Caco-2 (cell line): ENCODE measurements at regions not wholly inside any gene's neighbourhood (a gene's known extent, or its start where the extent isn't known, plus 50 kb on each side); places are given as distances from the start of the nearest gene placed in this dataset.

ENCODE experiments used
- BruUV-seq: library from RNA; stranded (reverse); fragments of 400-500 nt; replicated peaks from 2 replicates; lab custom pipeline; 2021; lab: Mats Ljungman, UMichigan
- CTCF ChIA-PET: fragments of 300-600 bp; sonication (Branson Sonifier 250); formaldehyde crosslinking; loops from one replicate; lab custom pipeline; 2022; ENCODE audit warnings: antibody characterized with exemption; lab: Charles Lee
- POLR2A ChIA-PET: fragments of 300-600 bp; sonication (Branson Sonifier 250); formaldehyde crosslinking; loops from one replicate; lab custom pipeline; 2022; ENCODE audit warnings: antibody characterized with exemption; lab: Charles Lee
- DNase-seq, 2 experiments: peaks; one replicate each; pipeline versions ENCODE4 v3.0.0 to v3.0.0-alpha.2; 2020 to 2022
- H3K27me3 ChIP-seq: replicated peaks from 2 replicates; pipeline ENCODE4 v1.6.0; 2011; ENCODE audit warnings: low read length; ENCODE audit not compliant: control insufficient read depth, insufficient read depth
- H3K36me3 ChIP-seq: 2 replicates; pipeline ENCODE4 v1.5.1; 2011; ENCODE audit warnings: low read length; ENCODE audit not compliant: control insufficient read depth, insufficient read depth
- H3K4me1 ChIP-seq: fragments of 250-450 bp; sonication (Bioruptor Pico); 2 replicates; pipeline ENCODE4 v1.5.1; 2020; ENCODE audit warnings: mild to moderate bottlenecking
- H3K4me3 ChIP-seq: 2 replicates; pipeline ENCODE4 v1.5.1; 2011; ENCODE audit warnings: low read depth, mild to moderate bottlenecking, control low read depth, low read length
- H3K9me3 ChIP-seq: fragments of 250-450 bp; sonication (Bioruptor Pico); 2 replicates; pipeline ENCODE4 v1.5.1; 2020; ENCODE audit warnings: mild to moderate bottlenecking, moderate library complexity
- H3K27ac Mint-ChIP-seq: one replicate; pipeline ENCODE4 v1.8.0; 2022; ENCODE audit warnings: mixed read lengths; ENCODE audit not compliant: unreplicated experiment
- H3K27me3 Mint-ChIP-seq: one replicate; pipeline ENCODE4 v1.8.0; 2022; ENCODE audit warnings: mixed read lengths; ENCODE audit not compliant: insufficient read depth, unreplicated experiment
- H3K36me3 Mint-ChIP-seq: one replicate; pipeline ENCODE4 v1.8.0; 2022; ENCODE audit warnings: mild to moderate bottlenecking, mixed read lengths; ENCODE audit not compliant: insufficient read depth, unreplicated experiment
- H3K4me1 Mint-ChIP-seq: one replicate; pipeline ENCODE4 v1.8.0; 2022; ENCODE audit warnings: low read depth, mixed read lengths; ENCODE audit not compliant: unreplicated experiment
- H3K4me3 Mint-ChIP-seq: one replicate; pipeline ENCODE4 v1.8.0; 2022; ENCODE audit warnings: mild to moderate bottlenecking, moderate library complexity, mixed read lengths; ENCODE audit not compliant: unreplicated experiment
- H3K9me3 Mint-ChIP-seq: one replicate; pipeline ENCODE4 v1.8.0; 2022; ENCODE audit warnings: mixed read lengths; ENCODE audit not compliant: unreplicated experiment
- CTCF ChIP-seq, 2 experiments: fragments of 200-600 bp in 1 of 2; IDR thresholded peaks; 1 replicate in 1 of 2; 2 replicates in 1 of 2; pipeline versions ENCODE4 v1.5.1 to v1.8.0; 2011 to 2022; ENCODE audit warnings: antibody characterized with exemption in 1 of 2, control low read depth in 1 of 2, inconsistent platforms in 1 of 2, low read depth in 1 of 2, low read length in 1 of 2, mild to moderate bottlenecking in 1 of 2, moderate library complexity in 1 of 2; ENCODE audit not compliant: insufficient read depth in 1 of 2, severe bottlenecking in 1 of 2, unreplicated experiment in 1 of 2
- intact Hi-C: fragments of 100-400 bp; cut with micrococcal nuclease; formaldehyde crosslinking; loops from one replicate; pipeline ENCODE4 v1.10.0; 2022; ENCODE audit not compliant: unreplicated experiment

GRCh38 chr2:53513167-53513666, 254.4 kb upstream of the CHAC2 start:
- intact Hi-C loops, result no loop called here
- no peak overlapping the region for H3K4me3 Mint-ChIP-seq
- CTCF ChIA-PET, result interaction anchor here (0.5 kb wide), 1 partner anchor 12 kb away, joined by 3 read pairs; no protein-coding TSS in a partner anchor

GRCh38 chr2:53512071-53512826, 255.4 kb upstream of the CHAC2 start:
- H3K27ac Mint-ChIP-seq, result no peak overlapping the region
- no TSS peak for BruUV-seq
- no peak overlapping the region for H3K4me3 Mint-ChIP-seq
- Histone ChIP-seq H3K4me1 (no peaks in the 10 kb centered on the region), H3K9me3 (no peaks in the 10 kb centered on the region), H3K36me3 (no peaks in the 10 kb centered on the region), H3K27me3 (no peaks in the 10 kb centered on the region), H3K4me3 (no peak overlapping the region)
- TF ChIP-seq CTCF (IDR thresholded peaks at IDR 0.05; ENCODE audit: insufficient read depth in 1 of 2, low read depth in 1 of 2, low read length in 1 of 2, severe bottlenecking in 1 of 2, unreplicated experiment in 1 of 2), result no peak
- POLR2A ChIA-PET, result no interaction called here
- peaks cover 9% of the 10 kb centered on the region for H3K9me3 Mint-ChIP-seq
- H3K36me3 Mint-ChIP-seq, result no peaks in the 10 kb centered on the region
- H3K27me3 Mint-ChIP-seq, result peaks cover 4% of the 10 kb centered on the region
- no peaks in the 10 kb centered on the region for H3K4me1 Mint-ChIP-seq
- intact Hi-C loops, result no loop called here
- CTCF ChIA-PET, result no interaction called here
- DNase-seq, result no peak

More at GRCh38 chr2:53513167-53513666, 254.4 kb upstream of the CHAC2 start:
- H3K27me3 Mint-ChIP-seq, result peaks cover 4% of the 10 kb centered on the region
- Histone ChIP-seq H3K4me3 (no peak overlapping the region), H3K9me3 (no peaks in the 10 kb centered on the region), H3K4me1 (no peaks in the 10 kb centered on the region), H3K27me3 (no peaks in the 10 kb centered on the region), H3K36me3 (no peaks in the 10 kb centered on the region)
- H3K4me1 Mint-ChIP-seq, result no peaks in the 10 kb centered on the region
- no peak overlapping the region for H3K27ac Mint-ChIP-seq
- no peak for DNase-seq
- BruUV-seq, result no TSS peak
- TF ChIP-seq CTCF (IDR thresholded peaks at IDR 0.05; ENCODE audit: insufficient read depth in 1 of 2, low read depth in 1 of 2, low read length in 1 of 2, severe bottlenecking in 1 of 2, unreplicated experiment in 1 of 2), result no peak
- H3K9me3 Mint-ChIP-seq, result peaks cover 9% of the 10 kb centered on the region
- POLR2A ChIA-PET, result no interaction called here
- H3K36me3 Mint-ChIP-seq, result no peaks in the 10 kb centered on the region

- H3K27me3 Mint-ChIP-seq, result peaks cover 4% of the 10 kb centered on the region
- H3K36me3 Mint-ChIP-seq, result no peaks in the 10 kb centered on the region
- peak in 1 of 2 experiments; percentile 1 for TF ChIP-seq CTCF (IDR thresholded peaks at IDR 0.05; ENCODE audit: insufficient read depth in 1 of 2, low read depth in 1 of 2, low read length in 1 of 2, severe bottlenecking in 1 of 2, unreplicated experiment in 1 of 2)
- Histone ChIP-seq H3K36me3 (no peaks in the 10 kb centered on the region), H3K4me3 (no peak overlapping the region), H3K27me3 (no peaks in the 10 kb centered on the region), H3K4me1 (peaks cover 4% of the 10 kb centered on the region; the same call in 1 of the 2 replicates), H3K9me3 (no peaks in the 10 kb centered on the region)
- no peak overlapping the region for H3K4me3 Mint-ChIP-seq
- no peak overlapping the region for H3K27ac Mint-ChIP-seq
- POLR2A ChIA-PET, result no interaction called here
- intact Hi-C loops, result no loop called here
- CTCF ChIA-PET, result no interaction called here
- no peaks in the 10 kb centered on the region for H3K4me1 Mint-ChIP-seq
- no peak for DNase-seq
- H3K9me3 Mint-ChIP-seq, result peaks cover 9% of the 10 kb centered on the region
- no TSS peak for BruUV-seq
Measured at GRCh38 chr2:53511549-53511948, 256.1 kb upstream of the CHAC2 start.
